PFSK-1 (cell line): ENCODE measurements at regions not wholly inside any gene's neighbourhood (a gene's known extent, or its start where the extent isn't known, plus 50 kb on each side); places are given as distances from the start of the nearest gene placed in this dataset.

Source experiments
- POLR2AphosphoS5 ChIP-seq: IDR thresholded peaks from 2 replicates; pipeline ENCODE4 v1.6.1; 2012; ENCODE audit warnings: low read depth, mild to moderate bottlenecking, control low read depth, low read length, moderate library complexity
- SIN3A ChIP-seq: IDR thresholded peaks from 2 replicates; pipeline ENCODE4 v1.6.1; 2012; ENCODE audit warnings: mild to moderate bottlenecking, low read length, moderate library complexity, borderline replicate concordance; ENCODE audit not compliant: insufficient read depth
- TAF1 ChIP-seq: IDR thresholded peaks from 2 replicates; pipeline ENCODE4 v1.6.1; 2012; ENCODE audit warnings: low read length, control low read depth, borderline replicate concordance; ENCODE audit not compliant: insufficient read depth
- TF ChIP-seq, protein P1 (sequence below), 2 experiments: IDR thresholded peaks; 2 replicates each; pipeline versions ENCODE4 v1.6.1 to v1.8.0; 2011 to 2012; ENCODE audit warnings: low read depth in 2 of 2, low read length in 2 of 2, control low read depth in 1 of 2, inconsistent platforms in 1 of 2, mild to moderate bottlenecking in 1 of 2, moderate library complexity in 1 of 2; ENCODE audit not compliant: insufficient read depth in 1 of 2

DNA sequence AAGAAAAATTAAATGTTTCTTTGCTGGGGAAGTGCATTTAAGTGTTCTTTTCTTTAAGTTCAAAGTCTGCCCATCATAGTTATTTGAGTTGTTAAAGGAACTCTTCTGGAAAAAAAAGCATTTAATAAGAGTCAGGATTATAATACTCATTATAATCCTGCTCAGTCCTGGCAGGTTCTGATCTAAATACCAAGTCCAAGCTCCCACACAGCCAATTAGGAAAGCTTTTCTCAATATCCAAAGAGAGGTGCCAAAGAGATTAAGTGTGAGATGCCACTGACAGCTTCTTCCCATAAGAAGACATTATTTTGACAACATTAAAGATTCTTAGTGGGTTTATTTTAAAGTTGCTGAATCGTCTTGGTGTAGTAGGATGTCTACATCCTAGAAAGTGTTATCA is 235.2 kb upstream of the DAB2 start:
- TF ChIP-seq, protein P1, sequence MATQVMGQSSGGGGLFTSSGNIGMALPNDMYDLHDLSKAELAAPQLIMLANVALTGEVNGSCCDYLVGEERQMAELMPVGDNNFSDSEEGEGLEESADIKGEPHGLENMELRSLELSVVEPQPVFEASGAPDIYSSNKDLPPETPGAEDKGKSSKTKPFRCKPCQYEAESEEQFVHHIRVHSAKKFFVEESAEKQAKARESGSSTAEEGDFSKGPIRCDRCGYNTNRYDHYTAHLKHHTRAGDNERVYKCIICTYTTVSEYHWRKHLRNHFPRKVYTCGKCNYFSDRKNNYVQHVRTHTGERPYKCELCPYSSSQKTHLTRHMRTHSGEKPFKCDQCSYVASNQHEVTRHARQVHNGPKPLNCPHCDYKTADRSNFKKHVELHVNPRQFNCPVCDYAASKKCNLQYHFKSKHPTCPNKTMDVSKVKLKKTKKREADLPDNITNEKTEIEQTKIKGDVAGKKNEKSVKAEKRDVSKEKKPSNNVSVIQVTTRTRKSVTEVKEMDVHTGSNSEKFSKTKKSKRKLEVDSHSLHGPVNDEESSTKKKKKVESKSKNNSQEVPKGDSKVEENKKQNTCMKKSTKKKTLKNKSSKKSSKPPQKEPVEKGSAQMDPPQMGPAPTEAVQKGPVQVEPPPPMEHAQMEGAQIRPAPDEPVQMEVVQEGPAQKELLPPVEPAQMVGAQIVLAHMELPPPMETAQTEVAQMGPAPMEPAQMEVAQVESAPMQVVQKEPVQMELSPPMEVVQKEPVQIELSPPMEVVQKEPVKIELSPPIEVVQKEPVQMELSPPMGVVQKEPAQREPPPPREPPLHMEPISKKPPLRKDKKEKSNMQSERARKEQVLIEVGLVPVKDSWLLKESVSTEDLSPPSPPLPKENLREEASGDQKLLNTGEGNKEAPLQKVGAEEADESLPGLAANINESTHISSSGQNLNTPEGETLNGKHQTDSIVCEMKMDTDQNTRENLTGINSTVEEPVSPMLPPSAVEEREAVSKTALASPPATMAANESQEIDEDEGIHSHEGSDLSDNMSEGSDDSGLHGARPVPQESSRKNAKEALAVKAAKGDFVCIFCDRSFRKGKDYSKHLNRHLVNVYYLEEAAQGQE (IDR thresholded peaks at IDR 0.05; ENCODE audit: insufficient read depth in 1 of 2, low read depth in 2 of 2, low read length in 2 of 2): no peak
- TF ChIP-seq POLR2AphosphoS5 (no peak), SIN3A (no peak), TAF1 (no peak)
